ENCODE measurements at regions not wholly inside any gene's neighbourhood (a gene's known extent, or its start where the extent isn't known, plus 50 kb on each side); places are given as distances from the start of the nearest gene placed in this dataset.

- no peak for ATAC-seq (ENCODE audit: poor library complexity)
- intact Hi-C loops (cut with DNase I, micrococcal nuclease), result no loop called here
- Mint-ChIP-seq H3K27ac (no peak overlapping the region), H3K9me3 (no peaks in the 10 kb centered on the region), H3K36me3 (ENCODE audit: low read depth) (no peaks in the 10 kb centered on the region), H3K4me3 (no peak overlapping the region), H3K4me1 (ENCODE audit: low read depth) (no peaks in the 10 kb centered on the region), H3K27me3 (no peaks in the 10 kb centered on the region)
- Histone ChIP-seq H3K27ac (ENCODE audit: low read depth in 1 of 2, low read length in 2 of 2) (no peak overlapping the region), H3K36me3 (ENCODE audit: insufficient read depth, low read length) (no peaks in the 10 kb centered on the region), H3K4me1 (ENCODE audit: insufficient read depth, low read length) (no peaks in the 10 kb centered on the region), H3K9me3 (ENCODE audit: control insufficient read depth in 1 of 2, insufficient read depth in 1 of 2, low read length in 2 of 2) (no peaks in the 10 kb centered on the region), H3K27me3 (ENCODE audit: control insufficient read depth in 1 of 2, insufficient read depth in 2 of 2, low read length in 2 of 2) (no peaks in the 10 kb centered on the region), H3K4me3 (ENCODE audit: low read length) (no peak overlapping the region)
- ChIA-PET POLR2A (no interaction called here), CTCF (no interaction called here)
- DNase-seq, result no peak
- TF ChIP-seq CTCF (IDR thresholded peaks at IDR 0.05), result no peak
These were observed 261.2 kb downstream of the GADD45G start for GRCh38 chr9:89865981-89866380.

GRCh38 chr9:89866701-89867100 lies 261.9 kb downstream of the GADD45G start:
- no peak overlapping the region for H3K4me3 Mint-ChIP-seq
- intact Hi-C loops (cut with DNase I, micrococcal nuclease), result no loop called here
- no peak overlapping the region for H3K27ac Mint-ChIP-seq
- H3K27ac ChIP-seq (ENCODE audit: low read depth in 1 of 2, low read length in 2 of 2), result no peak overlapping the region
- CTCF ChIA-PET, result no interaction called here
- H3K36me3 ChIP-seq (ENCODE audit: insufficient read depth, low read length), result no peaks in the 10 kb centered on the region
- no peak for TF ChIP-seq CTCF (IDR thresholded peaks at IDR 0.05)
- POLR2A ChIA-PET, result no interaction called here
- H3K27me3 Mint-ChIP-seq, result no peaks in the 10 kb centered on the region
- no peaks in the 10 kb centered on the region for H3K36me3 Mint-ChIP-seq (ENCODE audit: low read depth)
- no peak overlapping the region for H3K4me3 ChIP-seq (ENCODE audit: low read length)
- H3K4me1 ChIP-seq (ENCODE audit: insufficient read depth, low read length), result no peaks in the 10 kb centered on the region
- DNase-seq (no peak), ATAC-seq (ENCODE audit: poor library complexity) (no peak)
- no peaks in the 10 kb centered on the region for H3K9me3 ChIP-seq (ENCODE audit: control insufficient read depth in 1 of 2, insufficient read depth in 1 of 2, low read length in 2 of 2)
- no peaks in the 10 kb centered on the region for H3K9me3 Mint-ChIP-seq
- no peaks in the 10 kb centered on the region for H3K4me1 Mint-ChIP-seq (ENCODE audit: low read depth)
- no peaks in the 10 kb centered on the region for H3K27me3 ChIP-seq (ENCODE audit: control insufficient read depth in 1 of 2, insufficient read depth in 2 of 2, low read length in 2 of 2)

GRCh38 chr9:89868100-89868499 lies 263.3 kb downstream of the GADD45G start:
- ATAC-seq (ENCODE audit: poor library complexity) (no peak), DNase-seq (no peak)
- H3K4me1 ChIP-seq (ENCODE audit: insufficient read depth, low read length), result no peaks in the 10 kb centered on the region
- no peaks in the 10 kb centered on the region for H3K36me3 ChIP-seq (ENCODE audit: insufficient read depth, low read length)
- H3K27ac ChIP-seq (ENCODE audit: low read depth in 1 of 2, low read length in 2 of 2), result no peak overlapping the region
- no peak overlapping the region for H3K4me3 Mint-ChIP-seq
- no peaks in the 10 kb centered on the region for H3K27me3 Mint-ChIP-seq
- H3K27me3 ChIP-seq (ENCODE audit: control insufficient read depth in 1 of 2, insufficient read depth in 2 of 2, low read length in 2 of 2), result no peaks in the 10 kb centered on the region
- H3K9me3 Mint-ChIP-seq, result no peaks in the 10 kb centered on the region
- no peaks in the 10 kb centered on the region for H3K4me1 Mint-ChIP-seq (ENCODE audit: low read depth)
- H3K36me3 Mint-ChIP-seq (ENCODE audit: low read depth), result no peaks in the 10 kb centered on the region
- POLR2A ChIA-PET, result no interaction called here
- intact Hi-C loops (cut with DNase I, micrococcal nuclease), result no loop called here
- CTCF ChIA-PET, result no interaction called here
- H3K4me3 ChIP-seq (ENCODE audit: low read length), result no peak overlapping the region
- no peak for TF ChIP-seq CTCF (IDR thresholded peaks at IDR 0.05)
- no peak overlapping the region for H3K27ac Mint-ChIP-seq
- no peaks in the 10 kb centered on the region for H3K9me3 ChIP-seq (ENCODE audit: control insufficient read depth in 1 of 2, insufficient read depth in 1 of 2, low read length in 2 of 2)

Data from CD4-positive, alpha-beta T cell (primary cell).